ENCODE measurements at regions not wholly inside any gene's neighbourhood (a gene's known extent, or its start where the extent isn't known, plus 50 kb on each side); places are given as distances from the start of the nearest gene placed in this dataset.
"Not testable (repeated sequence)": the region's sequence is repeated elsewhere in the genome, so short reads cannot be mapped to it uniquely, and the experiment has no call there.

GRCh38 chr5:18605186-18605585 lies 970.9 kb downstream of the TAF11L14 start:
- H3K27me3 Mint-ChIP-seq, result no peaks in the 10 kb centered on the region
- H3K36me3 Mint-ChIP-seq, result no peaks in the 10 kb centered on the region
- H3K27ac Mint-ChIP-seq, result no peak overlapping the region
- DNase-seq, result no peak
- no peak overlapping the region for H3K4me3 Mint-ChIP-seq
- no peaks in the 10 kb centered on the region for H3K4me1 Mint-ChIP-seq
- no peaks in the 10 kb centered on the region for H3K9me3 Mint-ChIP-seq

DNA sequence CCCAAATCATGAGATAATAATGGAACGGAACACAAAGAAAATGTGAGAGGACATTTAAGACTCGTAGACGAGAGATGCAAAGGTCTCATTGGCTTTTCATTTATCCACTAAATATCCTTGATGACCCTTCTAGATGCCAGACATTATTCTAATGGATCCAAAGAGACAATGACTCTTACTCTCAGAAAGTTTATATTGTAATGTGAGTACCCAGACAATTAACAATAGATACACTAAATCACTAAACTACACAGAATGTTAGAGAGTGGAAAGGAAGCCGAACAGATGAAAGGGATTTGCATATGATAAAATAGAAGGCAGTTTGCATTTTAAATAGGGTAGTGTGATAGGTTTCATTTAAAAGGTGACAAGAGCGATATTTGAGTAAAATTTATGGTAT lies 973.3 kb downstream of the TAF11L14 start:
- no peaks in the 10 kb centered on the region for H3K27me3 Mint-ChIP-seq
- no peak overlapping the region for H3K27ac Mint-ChIP-seq
- no peaks in the 10 kb centered on the region for H3K9me3 Mint-ChIP-seq
- H3K4me1 Mint-ChIP-seq, result no peaks in the 10 kb centered on the region
- no peak overlapping the region for H3K4me3 Mint-ChIP-seq
- no peaks in the 10 kb centered on the region for H3K36me3 Mint-ChIP-seq
- DNase-seq, result no peak

GRCh38 chr5:18617191-18617590 lies 982.9 kb downstream of the TAF11L14 start:
- H3K27me3 Mint-ChIP-seq, DNase-seq, H3K4me3 Mint-ChIP-seq, H3K36me3 Mint-ChIP-seq, H3K4me1 Mint-ChIP-seq, H3K27ac Mint-ChIP-seq: not testable (repeated sequence)
- H3K9me3 Mint-ChIP-seq, result peaks cover 14% of the 10 kb centered on the region

GRCh38 chr5:18630458-18631045 lies 996.3 kb downstream of the TAF11L14 start:
- H3K9me3 Mint-ChIP-seq, result peaks cover 2% of the 10 kb centered on the region
- no peaks in the 10 kb centered on the region for H3K36me3 Mint-ChIP-seq
- no peaks in the 10 kb centered on the region for H3K27me3 Mint-ChIP-seq
- DNase-seq, result no peak
- no peaks in the 10 kb centered on the region for H3K4me1 Mint-ChIP-seq
- H3K4me3 Mint-ChIP-seq, result no peak overlapping the region
- H3K27ac Mint-ChIP-seq, result no peak overlapping the region

DNA sequence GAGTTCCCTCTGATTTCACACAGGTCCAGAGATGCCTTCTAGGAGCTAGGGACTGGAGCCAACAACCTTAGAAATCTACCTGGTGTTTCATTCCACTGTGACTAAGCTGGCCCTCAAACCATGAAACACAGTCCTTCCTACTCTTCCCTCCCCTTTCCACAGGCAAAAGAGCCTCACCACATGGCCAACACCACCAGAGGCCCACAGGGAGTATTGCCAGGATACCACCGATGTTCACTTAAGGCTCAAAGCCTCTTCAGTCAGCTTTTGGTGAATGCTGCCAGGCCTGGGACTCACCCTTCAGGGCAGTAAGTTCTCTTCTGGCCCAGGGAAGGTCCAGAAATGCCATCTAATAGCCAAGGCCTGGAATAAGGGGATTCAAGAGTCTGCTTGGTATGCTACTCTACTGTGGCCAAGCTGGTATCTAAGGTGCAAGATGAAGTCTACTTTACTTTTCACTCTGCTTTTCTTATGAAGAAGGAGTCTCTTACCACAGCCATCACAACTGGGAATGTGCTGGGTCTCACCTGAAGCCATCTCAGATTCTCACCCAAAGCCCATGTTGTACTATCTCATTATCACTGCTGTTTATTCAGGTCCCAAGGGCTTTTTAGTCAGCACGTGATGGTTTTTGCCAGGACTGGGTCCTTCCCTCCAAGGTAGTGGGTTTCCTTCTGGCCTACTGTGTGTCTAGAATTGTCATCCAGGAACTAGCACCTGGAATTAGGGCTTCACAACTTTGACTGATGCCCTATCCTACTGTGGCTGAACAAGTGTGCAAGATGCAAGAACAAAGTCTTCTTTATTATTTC lies 1018.4 kb downstream of the TAF11L14 start:
- Mint-ChIP-seq H3K4me3 (no peak overlapping the region), H3K4me1 (no peaks in the 10 kb centered on the region), H3K9me3 (peaks cover 14% of the 10 kb centered on the region), H3K27ac (no peak overlapping the region), H3K27me3 (no peaks in the 10 kb centered on the region), H3K36me3 (no peaks in the 10 kb centered on the region)
- no peak for DNase-seq

DNA sequence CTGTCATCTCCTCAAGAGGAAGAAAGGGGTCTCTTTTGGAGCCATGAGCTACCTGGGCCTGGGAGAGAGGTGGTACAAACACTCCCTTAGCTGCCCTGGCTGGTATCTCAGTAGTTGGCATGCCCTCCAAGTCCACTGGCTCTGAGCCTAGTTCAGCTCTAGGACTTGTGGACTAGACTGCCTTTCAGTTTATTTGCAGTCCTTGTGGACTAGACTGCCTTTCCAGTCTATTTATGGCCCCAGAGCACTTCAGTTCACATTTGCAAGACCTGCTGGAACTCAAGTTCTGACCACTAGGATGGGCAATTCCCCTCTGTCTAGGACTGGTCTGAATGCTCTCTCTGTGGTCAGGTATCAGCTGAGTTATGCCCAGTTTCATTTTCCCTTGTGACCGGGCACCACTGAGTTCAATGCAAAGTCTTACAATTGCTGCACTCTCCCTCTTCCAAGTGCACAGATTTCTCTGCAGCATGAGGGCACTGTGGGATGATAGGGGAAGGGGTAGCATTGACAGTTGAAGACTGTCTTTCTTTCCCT lies 1019.0 kb downstream of the TAF11L14 start:
- H3K4me3 Mint-ChIP-seq, result no peak overlapping the region

GRCh38 chr5:18660511-18660910 lies 1026.3 kb downstream of the TAF11L14 start:
- Mint-ChIP-seq H3K4me1 (no peaks in the 10 kb centered on the region), H3K36me3 (no peaks in the 10 kb centered on the region), H3K27me3 (no peaks in the 10 kb centered on the region), H3K9me3 (no peaks in the 10 kb centered on the region), H3K27ac (no peak overlapping the region), H3K4me3 (no peak overlapping the region)
- DNase-seq, result no peak

More for the DNA sequence above, 1019.0 kb downstream of the TAF11L14 start:
- H3K27me3 Mint-ChIP-seq, result no peaks in the 10 kb centered on the region
- no peak overlapping the region for H3K27ac Mint-ChIP-seq
- no peak for DNase-seq
- H3K36me3 Mint-ChIP-seq, result no peaks in the 10 kb centered on the region
- H3K4me1 Mint-ChIP-seq, result no peaks in the 10 kb centered on the region
- H3K9me3 Mint-ChIP-seq, result peaks cover 14% of the 10 kb centered on the region

DNA sequence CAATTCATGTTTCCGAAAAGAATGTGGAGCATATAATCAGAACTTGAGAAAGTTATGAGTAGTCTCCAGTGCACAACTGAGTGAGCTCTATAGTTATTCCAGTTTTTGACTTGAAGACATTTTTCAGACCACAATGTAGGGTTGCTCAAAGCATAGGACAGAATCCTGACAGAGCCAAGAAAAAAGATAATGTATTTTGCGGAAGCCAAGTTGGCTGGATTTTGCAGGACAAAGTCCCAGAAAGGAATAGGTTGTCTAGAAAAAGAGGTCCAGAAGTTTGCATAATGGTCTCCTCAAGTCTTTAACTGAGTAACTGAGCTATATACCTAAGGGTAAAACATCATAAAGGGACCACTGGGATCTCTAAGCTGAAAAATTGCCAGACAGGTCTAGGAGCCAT lies 1028.0 kb downstream of the TAF11L14 start:
- H3K4me3 Mint-ChIP-seq, result no peak overlapping the region
- DNase-seq, result no peak
- no peaks in the 10 kb centered on the region for H3K4me1 Mint-ChIP-seq
- H3K27ac Mint-ChIP-seq, result no peak overlapping the region
- H3K9me3 Mint-ChIP-seq, result no peaks in the 10 kb centered on the region
- H3K36me3 Mint-ChIP-seq, result no peaks in the 10 kb centered on the region
- no peaks in the 10 kb centered on the region for H3K27me3 Mint-ChIP-seq

DNA sequence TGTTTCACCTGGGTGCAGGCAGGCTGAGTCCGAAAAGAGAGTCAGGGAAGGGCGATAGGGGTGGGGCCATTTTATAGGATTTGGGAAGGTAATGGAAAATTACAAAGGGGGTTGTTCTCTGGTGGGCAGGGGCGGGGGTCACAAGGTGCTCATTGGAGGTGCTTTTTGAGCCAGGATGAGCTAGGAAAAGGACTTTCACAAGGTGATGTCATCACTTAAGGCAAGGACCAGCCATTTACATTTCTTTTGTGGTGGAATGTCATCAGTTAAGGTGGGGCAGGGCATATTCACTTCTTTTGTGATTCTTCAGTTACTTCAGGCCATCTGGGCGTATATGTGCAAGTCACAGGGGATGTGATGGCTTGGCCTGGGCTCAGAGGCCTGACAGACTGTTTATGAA lies 1040.0 kb downstream of the TAF11L14 start:
- H3K27ac Mint-ChIP-seq, H3K9me3 Mint-ChIP-seq, H3K4me3 Mint-ChIP-seq, H3K36me3 Mint-ChIP-seq, H3K4me1 Mint-ChIP-seq, DNase-seq, H3K27me3 Mint-ChIP-seq: not testable (repeated sequence)

GRCh38 chr5:18675041-18675440 lies 1040.8 kb downstream of the TAF11L14 start:
- Mint-ChIP-seq H3K27me3 (no peaks in the 10 kb centered on the region), H3K36me3 (no peaks in the 10 kb centered on the region), H3K9me3 (no peaks in the 10 kb centered on the region), H3K4me3 (no peak overlapping the region), H3K27ac (no peak overlapping the region), H3K4me1 (no peaks in the 10 kb centered on the region)
- no peak for DNase-seq

DNA sequence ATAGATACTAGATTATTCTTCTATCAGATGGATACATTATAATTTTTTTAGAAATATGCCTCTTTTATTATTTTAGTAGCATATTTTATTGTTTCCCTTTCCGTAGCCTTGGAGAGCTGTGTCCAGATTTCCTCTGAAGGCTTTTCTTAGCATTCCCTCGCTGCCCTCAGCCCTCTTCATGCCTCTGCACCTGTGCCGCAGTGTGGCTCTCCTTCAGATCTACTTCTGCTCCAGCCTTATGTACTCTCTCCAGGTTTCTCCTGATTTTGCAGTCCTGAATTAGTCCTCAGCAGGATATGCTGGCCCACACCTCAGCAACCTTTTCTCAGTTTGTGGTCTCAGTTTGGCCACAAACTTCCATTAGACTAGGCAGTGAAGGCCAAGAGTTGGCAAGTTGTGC lies 1052.0 kb downstream of the TAF11L14 start:
- H3K27ac Mint-ChIP-seq, result no peak overlapping the region
- H3K4me1 Mint-ChIP-seq, result no peaks in the 10 kb centered on the region
- DNase-seq, result no peak
- H3K36me3 Mint-ChIP-seq, result no peaks in the 10 kb centered on the region
- H3K27me3 Mint-ChIP-seq, result no peaks in the 10 kb centered on the region
- peaks cover 9% of the 10 kb centered on the region for H3K9me3 Mint-ChIP-seq
- H3K4me3 Mint-ChIP-seq, result no peak overlapping the region

GRCh38 chr5:18687429-18687828 lies 1053.2 kb downstream of the TAF11L14 start:
- no peak for DNase-seq
- H3K9me3 Mint-ChIP-seq, result peaks cover 9% of the 10 kb centered on the region
- H3K4me1 Mint-ChIP-seq, result no peaks in the 10 kb centered on the region
- H3K27me3 Mint-ChIP-seq, result no peaks in the 10 kb centered on the region
- no peak overlapping the region for H3K4me3 Mint-ChIP-seq
- no peaks in the 10 kb centered on the region for H3K36me3 Mint-ChIP-seq
- no peak overlapping the region for H3K27ac Mint-ChIP-seq

DNA sequence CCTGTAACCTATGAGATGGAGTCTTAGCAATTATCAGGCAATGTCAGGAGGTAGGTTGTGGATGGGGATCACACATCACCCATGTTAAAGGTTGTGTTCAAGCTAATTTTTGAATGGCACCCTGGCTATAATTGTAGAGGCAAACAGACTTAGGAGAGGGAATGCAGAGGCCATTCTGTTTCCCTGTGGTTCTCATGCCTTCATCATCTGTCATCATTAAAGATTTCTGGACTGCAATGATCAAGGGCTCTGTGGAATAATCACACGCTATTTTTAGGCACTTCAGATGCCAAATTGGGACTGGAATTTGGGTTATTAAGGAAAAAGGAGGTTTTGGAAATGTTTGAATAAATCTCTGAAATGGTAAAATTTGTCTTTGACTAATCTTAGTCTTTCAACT lies 1065.4 kb downstream of the TAF11L14 start:
- Mint-ChIP-seq H3K36me3 (no peaks in the 10 kb centered on the region), H3K4me3 (no peak overlapping the region), H3K4me1 (peaks cover 11% of the 10 kb centered on the region), H3K9me3 (peaks cover 2% of the 10 kb centered on the region), H3K27ac (no peak overlapping the region), H3K27me3 (no peaks in the 10 kb centered on the region)
- no peak for DNase-seq

DNA sequence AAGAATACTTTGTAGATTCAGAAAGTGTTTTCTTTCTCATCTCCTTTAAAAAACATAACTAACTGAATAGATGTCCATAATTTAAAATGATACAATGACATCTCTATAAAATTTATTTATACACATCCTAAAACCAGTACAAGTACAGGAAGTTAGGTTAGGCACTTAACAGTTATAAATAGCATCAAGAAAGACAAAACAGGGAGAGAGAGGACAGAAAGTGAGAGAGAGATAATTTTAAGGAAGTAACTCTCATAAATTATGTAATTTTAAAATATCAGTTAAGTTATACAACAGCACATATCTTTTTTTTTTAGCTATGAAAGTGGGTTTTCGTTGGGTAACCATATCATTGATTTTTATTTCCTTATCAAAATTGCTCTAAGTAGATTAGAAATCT lies 1068.6 kb downstream of the TAF11L14 start:
- no peaks in the 10 kb centered on the region for H3K36me3 Mint-ChIP-seq
- no peak overlapping the region for H3K27ac Mint-ChIP-seq
- DNase-seq, result no peak
- H3K9me3 Mint-ChIP-seq, result peaks cover 2% of the 10 kb centered on the region
- no peak overlapping the region for H3K4me3 Mint-ChIP-seq
- no peaks in the 10 kb centered on the region for H3K27me3 Mint-ChIP-seq
- peaks cover 12% of the 10 kb centered on the region for H3K4me1 Mint-ChIP-seq

GRCh38 chr5:18712936-18713485 lies 1078.8 kb downstream of the TAF11L14 start:
- Mint-ChIP-seq H3K4me1 (peaks cover 4% of the 10 kb centered on the region), H3K27me3 (no peaks in the 10 kb centered on the region), H3K9me3 (peaks cover 2% of the 10 kb centered on the region), H3K36me3 (peaks cover 6% of the 10 kb centered on the region), H3K4me3 (no peak overlapping the region), H3K27ac (no peak overlapping the region)
- DNase-seq, result no peak

- Mint-ChIP-seq H3K9me3 (peaks cover 2% of the 10 kb centered on the region), H3K36me3 (peaks cover 13% of the 10 kb centered on the region), H3K27me3 (no peaks in the 10 kb centered on the region), H3K27ac (no peak overlapping the region), H3K4me3 (no peak overlapping the region), H3K4me1 (peaks cover 12% of the 10 kb centered on the region)
- DNase-seq, result no peak
These were observed 1085.7 kb downstream of the TAF11L14 start for GRCh38 chr5:18720002-18720401.

All from activated naive CD8-positive, alpha-beta T cell treated with anti-CD3 and anti-CD28 coated beads for 36 hours (primary cell).